Mesenchymal stem cell (in vitro differentiated cells and primary cell): ENCODE measurements at regions not wholly inside any gene's neighbourhood (a gene's known extent, or its start where the extent isn't known, plus 50 kb on each side); places are given as distances from the start of the nearest gene placed in this dataset.

ENCODE experiments used
- DNase-seq: peaks from one replicate; pipeline ENCODE4 v3.0.0-alpha.2; 2013
- H2AFZ ChIP-seq: one replicate; pipeline ENCODE4 v1.6.1; 2013; ENCODE audit warnings: low read depth, mild to moderate bottlenecking, control low read depth, inconsistent platforms, low read length, moderate library complexity
- H2AK5ac ChIP-seq: 2 replicates; pipeline ENCODE4 v1.6.1; 2013; ENCODE audit warnings: low read length, moderate library complexity, mild to moderate bottlenecking, inconsistent platforms; ENCODE audit not compliant: severe bottlenecking
- H2BK120ac ChIP-seq: one replicate; pipeline ENCODE4 v1.6.1; 2013; ENCODE audit warnings: low read depth, mild to moderate bottlenecking, inconsistent platforms, low read length, moderate library complexity
- H2BK12ac ChIP-seq, 2 experiments: one replicate each; pipeline ENCODE4 v1.6.1; 2013; ENCODE audit warnings: inconsistent platforms in 2 of 2, low read length in 2 of 2, mild to moderate bottlenecking in 2 of 2, moderate library complexity in 2 of 2, control low read depth in 1 of 2
- H2BK15ac ChIP-seq: one replicate; pipeline ENCODE4 v1.6.1; 2013; ENCODE audit warnings: mild to moderate bottlenecking, low read depth, inconsistent platforms; ENCODE audit not compliant: poor library complexity, severe bottlenecking
- H2BK5ac ChIP-seq: 2 replicates; pipeline ENCODE4 v1.6.1; 2013; ENCODE audit warnings: low read depth, mild to moderate bottlenecking, low read length, control low read depth, inconsistent platforms; ENCODE audit not compliant: poor library complexity, severe bottlenecking
- H3K14ac ChIP-seq, 2 experiments: one replicate each; pipeline ENCODE4 v1.6.1; 2013; ENCODE audit warnings: inconsistent platforms in 2 of 2, low read length in 2 of 2, control low read depth in 1 of 2, mild to moderate bottlenecking in 1 of 2, moderate library complexity in 1 of 2
- H3K18ac ChIP-seq, 2 experiments: one replicate each; pipeline ENCODE4 v1.6.1; 2013; ENCODE audit warnings: inconsistent platforms in 2 of 2, low read length in 2 of 2, control low read depth in 1 of 2, low read depth in 1 of 2, mild to moderate bottlenecking in 1 of 2
- H3K23ac ChIP-seq, 2 experiments: one replicate each; pipeline ENCODE4 v1.6.1; 2013; ENCODE audit warnings: inconsistent platforms in 2 of 2, low read length in 2 of 2, mild to moderate bottlenecking in 2 of 2, moderate library complexity in 2 of 2, control low read depth in 1 of 2
- H3K27ac ChIP-seq: 2 replicates; pipeline ENCODE4 v1.5.1; 2013; ENCODE audit warnings: mild to moderate bottlenecking, moderate library complexity, low read length, control low read depth, inconsistent platforms; ENCODE audit not compliant: poor library complexity, severe bottlenecking
- H3K27me3 ChIP-seq, 2 experiments: 2 replicates each; pipeline versions ENCODE4 v1.6.1 to v1.7.0; 2013; ENCODE audit warnings: low read length in 2 of 2, mild to moderate bottlenecking in 2 of 2, moderate library complexity in 2 of 2, control low read depth in 1 of 2, inconsistent platforms in 1 of 2; ENCODE audit not compliant: control insufficient read depth in 1 of 2, insufficient read depth in 1 of 2
- H3K36me3 ChIP-seq, 2 experiments: 2 replicates each; pipeline versions ENCODE4 v1.6.1 to v1.7.0; 2013; ENCODE audit warnings: low read length in 2 of 2, control low read depth in 1 of 2, inconsistent platforms in 1 of 2, low read depth in 1 of 2, mild to moderate bottlenecking in 1 of 2; ENCODE audit not compliant: insufficient read depth in 2 of 2, control insufficient read depth in 1 of 2
- H3K4ac ChIP-seq, 2 experiments: one replicate each; pipeline ENCODE4 v1.6.1; 2013; ENCODE audit warnings: inconsistent platforms in 2 of 2, low read length in 2 of 2, mild to moderate bottlenecking in 2 of 2, moderate library complexity in 2 of 2, control low read depth in 1 of 2, low read depth in 1 of 2
- H3K4me1 ChIP-seq: 2 replicates; pipeline ENCODE4 v1.6.1; 2013; ENCODE audit warnings: low read depth, low read length, control low read depth; ENCODE audit not compliant: control insufficient read depth, insufficient read depth
- H3K4me2 ChIP-seq: 2 replicates; pipeline ENCODE4 v1.6.1; 2013; ENCODE audit warnings: low read length, mild to moderate bottlenecking, inconsistent platforms; ENCODE audit not compliant: poor library complexity, severe bottlenecking
- H3K4me3 ChIP-seq, 2 experiments: 2 replicates each; pipeline versions ENCODE4 v1.5.1 to v1.7.0; 2013; ENCODE audit warnings: low read length in 2 of 2, mild to moderate bottlenecking in 2 of 2, control low read depth in 1 of 2, low read depth in 1 of 2; ENCODE audit not compliant: insufficient read depth in 1 of 2
- H3K79me1 ChIP-seq: replicated peaks from 2 replicates; pipeline ENCODE4 v1.6.1; 2013; ENCODE audit warnings: mild to moderate bottlenecking, control low read depth, low read length, inconsistent platforms; ENCODE audit not compliant: poor library complexity, severe bottlenecking
- H3K9ac ChIP-seq: 2 replicates; pipeline ENCODE4 v1.7.0; 2013; ENCODE audit warnings: mild to moderate bottlenecking, low read length, moderate library complexity
- H3K9me3 ChIP-seq: 2 replicates; pipeline ENCODE4 v1.7.0; 2013; ENCODE audit warnings: mild to moderate bottlenecking, low read length; ENCODE audit not compliant: control insufficient read depth
- H4K8ac ChIP-seq: one replicate; pipeline ENCODE4 v1.6.1; 2013; ENCODE audit warnings: inconsistent platforms, mild to moderate bottlenecking, low read length, moderate library complexity
- H4K91ac ChIP-seq: one replicate; pipeline ENCODE4 v1.6.1; 2013; ENCODE audit warnings: mild to moderate bottlenecking, low read length, inconsistent platforms
- WGBS: methylation state at CpG from one replicate; pipeline ENCODE4 v1.1.7; 2013; ENCODE audit warnings: mixed read lengths; 5-methylcytosine and 5-hydroxymethylcytosine counted together

DNA sequence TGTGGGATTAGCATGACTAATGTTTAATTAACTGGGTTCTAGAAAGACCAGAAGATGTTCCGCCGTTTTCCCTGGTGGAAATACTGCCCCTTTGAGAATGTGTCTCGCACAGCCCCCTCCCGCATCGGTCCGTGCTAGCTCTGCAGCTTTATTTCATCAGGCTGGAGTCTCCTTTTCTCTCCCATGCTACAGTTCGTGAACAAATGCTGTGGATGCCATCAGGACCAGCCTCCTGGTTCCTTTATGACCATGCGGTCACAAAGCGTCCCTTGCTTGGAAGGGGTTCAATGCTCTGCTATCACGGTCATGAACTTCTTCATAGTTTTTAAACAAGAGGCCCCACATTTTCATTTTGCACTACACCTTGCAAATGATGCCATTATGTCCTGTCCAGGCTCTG lies 157.7 kb upstream of the TMEM132C start:
- H3K4me1 ChIP-seq: no peaks in the 10 kb centered on the region
- H2BK120ac ChIP-seq: no peak overlapping the region
- H2AK5ac ChIP-seq: no peak overlapping the region
- H2BK5ac ChIP-seq: no peak overlapping the region
- H3K18ac ChIP-seq: no peak overlapping the region
- no peak overlapping the region for H3K14ac ChIP-seq
- no peak overlapping the region for H2BK15ac ChIP-seq
- H3K23ac ChIP-seq: no peak overlapping the region
- no peak overlapping the region for H3K4me2 ChIP-seq
- H4K91ac ChIP-seq: no peak overlapping the region
- no peak overlapping the region for H3K4me3 ChIP-seq
- H3K36me3 ChIP-seq: no peaks in the 10 kb centered on the region
- DNase-seq: no peak
- H3K4ac ChIP-seq: no peak overlapping the region
- no peaks in the 10 kb centered on the region for H3K27me3 ChIP-seq
- H3K27ac ChIP-seq: no peak overlapping the region
- peaks cover 2% of the 10 kb centered on the region for H3K9me3 ChIP-seq
- H3K79me1 ChIP-seq: no peaks in the 10 kb centered on the region
- H2AFZ ChIP-seq: no peak overlapping the region
- no peak overlapping the region for H4K8ac ChIP-seq
- WGBS: 87% methylated on average over 10 of the region's 10 CpGs
- no peak overlapping the region for H2BK12ac ChIP-seq
- H3K9ac ChIP-seq: no peak overlapping the region

- H3K4me1 ChIP-seq: no peaks in the 10 kb centered on the region
- no peak overlapping the region for H3K4me2 ChIP-seq
- H2BK120ac ChIP-seq: no peak overlapping the region
- H3K79me1 ChIP-seq: no peaks in the 10 kb centered on the region
- no peak overlapping the region for H2BK12ac ChIP-seq
- no peak overlapping the region for H3K9ac ChIP-seq
- H2AFZ ChIP-seq: no peak overlapping the region
- H4K91ac ChIP-seq: no peak overlapping the region
- no peak overlapping the region for H4K8ac ChIP-seq
- H3K36me3 ChIP-seq: no peaks in the 10 kb centered on the region
- peaks cover 5% of the 10 kb centered on the region for H3K9me3 ChIP-seq
- no peak overlapping the region for H3K23ac ChIP-seq
- DNase-seq: no peak
- H3K27ac ChIP-seq: no peak overlapping the region
- no peak overlapping the region for H3K14ac ChIP-seq
- no peak overlapping the region for H2BK15ac ChIP-seq
- H3K4ac ChIP-seq: no peak overlapping the region
- H3K18ac ChIP-seq: no peak overlapping the region
- 88% methylated on average over 12 of the region's 12 CpGs for WGBS
- H2BK5ac ChIP-seq: no peak overlapping the region
- H3K4me3 ChIP-seq: no peak overlapping the region
- no peak overlapping the region for H2AK5ac ChIP-seq
- no peaks in the 10 kb centered on the region for H3K27me3 ChIP-seq
Observed at GRCh38 chr12:128109636-128110035, 157.3 kb upstream of the TMEM132C start.

DNA sequence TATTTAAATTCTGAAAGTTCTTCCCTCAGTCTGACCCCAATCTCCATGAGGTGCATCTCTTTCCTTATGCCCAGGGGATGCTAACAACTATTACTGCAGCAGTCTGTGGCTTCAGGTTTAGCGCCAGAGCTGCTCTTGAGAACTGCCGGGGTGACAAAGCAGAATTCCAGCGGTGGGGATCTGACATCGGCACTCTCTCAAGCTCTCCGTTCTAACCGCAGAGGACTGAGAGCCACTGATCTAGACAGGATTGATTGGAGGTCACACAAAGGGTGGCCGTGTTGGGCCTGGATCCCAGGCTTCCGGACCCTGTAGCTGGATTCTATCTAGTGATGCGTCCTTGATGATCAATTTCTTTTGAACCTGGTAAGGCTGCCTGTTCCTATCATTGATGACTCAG lies 155.6 kb upstream of the TMEM132C start:
- H3K4me1 ChIP-seq: no peaks in the 10 kb centered on the region
- no peak overlapping the region for H2BK120ac ChIP-seq
- no peak overlapping the region for H2AFZ ChIP-seq
- no peak overlapping the region for H3K4me2 ChIP-seq
- no peak overlapping the region for H2BK12ac ChIP-seq
- DNase-seq: no peak
- no peak overlapping the region for H2BK15ac ChIP-seq
- no peaks in the 10 kb centered on the region for H3K27me3 ChIP-seq
- no peaks in the 10 kb centered on the region for H3K36me3 ChIP-seq
- H3K9ac ChIP-seq: no peak overlapping the region
- H2BK5ac ChIP-seq: no peak overlapping the region
- no peak overlapping the region for H4K91ac ChIP-seq
- no peak overlapping the region for H4K8ac ChIP-seq
- no peak overlapping the region for H3K4me3 ChIP-seq
- H3K4ac ChIP-seq: no peak overlapping the region
- H3K9me3 ChIP-seq: peaks cover 5% of the 10 kb centered on the region
- 72% methylated on average over 9 of the region's 9 CpGs for WGBS
- no peak overlapping the region for H3K18ac ChIP-seq
- H3K14ac ChIP-seq: no peak overlapping the region
- no peaks in the 10 kb centered on the region for H3K79me1 ChIP-seq
- no peak overlapping the region for H3K27ac ChIP-seq
- H3K23ac ChIP-seq: no peak overlapping the region
- no peak overlapping the region for H2AK5ac ChIP-seq

- Histone ChIP-seq H3K4me2 (no peak overlapping the region), H3K4me1 (no peaks in the 10 kb centered on the region), H2AK5ac (no peak overlapping the region), H2BK15ac (no peak overlapping the region), H3K36me3 (no peaks in the 10 kb centered on the region), H3K18ac (no peak overlapping the region), H3K4ac (no peak overlapping the region), H2BK120ac (no peak overlapping the region), H2BK12ac (no peak overlapping the region), H4K8ac (no peak overlapping the region), H3K4me3 (no peak overlapping the region), H3K23ac (no peak overlapping the region), H3K27ac (no peak overlapping the region), H3K27me3 (no peaks in the 10 kb centered on the region), H3K9ac (no peak overlapping the region), H4K91ac (no peak overlapping the region), H2BK5ac (no peak overlapping the region), H3K9me3 (peaks cover 5% of the 10 kb centered on the region), H2AFZ (no peak overlapping the region), H3K79me1 (no peaks in the 10 kb centered on the region), H3K14ac (no peak overlapping the region)
- DNase-seq: no peak
- WGBS: 38% methylated on average over 3 of the region's 5 CpGs
Observed at GRCh38 chr12:128111951-128112350, 155.0 kb upstream of the TMEM132C start.
